DND-41 (cell line): ENCODE measurements at regions not wholly inside any gene's neighbourhood (a gene's known extent, or its start where the extent isn't known, plus 50 kb on each side); places are given as distances from the start of the nearest gene placed in this dataset.

Source experiments
- ATAC-seq: fragments of 200-7000 bp; cut with Tn5 transposase; 3 replicates; pipeline ENCODE4 v1.9.1; 2021; ENCODE audit warnings: low read depth; ENCODE audit not compliant: insufficient read depth
- DNase-seq: peaks from one replicate; pipeline ENCODE4 v3.0.0-alpha.2; 2020
- H2AFZ ChIP-seq: 2 replicates; pipeline ENCODE4 v1.6.0; 2012; ENCODE audit warnings: low read depth, low read length
- H3K27ac ChIP-seq: 2 replicates; pipeline ENCODE4 v1.5.1; 2012; ENCODE audit warnings: low read length, inconsistent platforms
- H3K27me3 ChIP-seq: fragments of 200-600 bp; sonication (generic); 2 replicates; pipeline ENCODE4 v1.6.0; 2012; ENCODE audit warnings: low read length, mild to moderate bottlenecking, inconsistent platforms; ENCODE audit not compliant: insufficient read depth, poor library complexity
- H3K36me3 ChIP-seq: 2 replicates; pipeline ENCODE4 v1.5.1; 2012; ENCODE audit warnings: low read length, inconsistent platforms; ENCODE audit not compliant: insufficient read depth
- H3K4me1 ChIP-seq: 2 replicates; pipeline ENCODE4 v1.5.1; 2012; ENCODE audit warnings: mild to moderate bottlenecking, low read length; ENCODE audit not compliant: insufficient read depth
- H3K4me2 ChIP-seq: 2 replicates; pipeline ENCODE4 v1.6.0; 2012; ENCODE audit warnings: mild to moderate bottlenecking, moderate library complexity, low read length, inconsistent platforms; ENCODE audit not compliant: insufficient read depth
- H3K4me3 ChIP-seq, 2 experiments: fragments of 200-600 bp in 1 of 2; shearing (Covaris generic) in 1 of 2; 2 replicates each; pipeline ENCODE4 v1.5.1; 2012 to 2016; ENCODE audit warnings: inconsistent platforms in 2 of 2, low read length in 2 of 2, mild to moderate bottlenecking in 2 of 2, low read depth in 1 of 2, moderate library complexity in 1 of 2
- H3K79me2 ChIP-seq: 2 replicates; pipeline ENCODE4 v1.6.0; 2012; ENCODE audit warnings: low read length, inconsistent platforms; ENCODE audit not compliant: insufficient read depth
- H3K9ac ChIP-seq: 2 replicates; pipeline ENCODE4 v1.6.0; 2012; ENCODE audit warnings: low read depth, mild to moderate bottlenecking, inconsistent platforms, low read length, moderate library complexity
- H3K9me3 ChIP-seq: 2 replicates; pipeline ENCODE4 v1.5.1; 2012; ENCODE audit warnings: low read length, moderate library complexity, mild to moderate bottlenecking, inconsistent platforms; ENCODE audit not compliant: insufficient read depth, severe bottlenecking
- H4K20me1 ChIP-seq: 2 replicates; pipeline ENCODE4 v1.6.0; 2012; ENCODE audit warnings: low read length; ENCODE audit not compliant: insufficient read depth
- EZH2 ChIP-seq: IDR thresholded peaks from 3 replicates; pipeline ENCODE4 v1.6.1; 2012; ENCODE audit warnings: borderline replicate concordance, low read depth, mild to moderate bottlenecking, moderate library complexity, low read length, inconsistent platforms; ENCODE audit not compliant: severe bottlenecking
- TF ChIP-seq, protein P1 (sequence below): IDR thresholded peaks from 2 replicates; pipeline ENCODE4 v1.5.1; 2012; ENCODE audit warnings: borderline replicate concordance, low read length, moderate library complexity, mild to moderate bottlenecking; ENCODE audit not compliant: poor library complexity, severe bottlenecking; ENCODE audit errors: extremely low read depth

DNA sequence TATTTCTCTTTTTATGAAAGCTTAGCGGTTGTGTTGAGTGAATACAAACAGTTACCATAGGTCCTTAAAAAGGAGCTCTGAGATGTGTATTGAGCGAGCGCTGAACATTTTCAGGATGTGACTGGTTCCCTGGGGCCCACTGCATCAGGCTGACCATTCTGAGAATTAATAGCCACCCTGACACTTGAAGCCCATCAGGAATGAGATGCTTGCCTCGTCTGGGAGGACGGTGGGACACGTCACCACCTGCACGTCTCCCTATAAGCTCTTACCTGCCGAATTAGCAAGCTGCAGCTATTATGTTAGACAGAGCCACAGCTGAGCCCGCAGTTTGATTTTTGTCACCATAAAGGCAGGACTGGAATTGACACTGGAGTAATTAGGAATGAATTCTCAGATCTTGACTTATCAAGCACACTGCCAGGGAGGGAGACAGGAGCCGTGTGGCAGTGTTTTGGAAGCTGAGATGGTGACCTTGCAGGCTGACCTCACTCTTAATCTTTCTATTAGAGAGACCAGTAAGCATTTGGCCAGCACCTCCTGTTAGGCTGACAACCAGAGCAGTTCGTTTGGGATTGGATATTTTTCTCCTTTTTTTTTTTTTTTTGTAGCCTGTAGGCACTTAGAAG lies 373.1 kb upstream of the WWC1 start:
- no peak for DNase-seq
- no peak for TF ChIP-seq EZH2
- TF ChIP-seq, protein P1, sequence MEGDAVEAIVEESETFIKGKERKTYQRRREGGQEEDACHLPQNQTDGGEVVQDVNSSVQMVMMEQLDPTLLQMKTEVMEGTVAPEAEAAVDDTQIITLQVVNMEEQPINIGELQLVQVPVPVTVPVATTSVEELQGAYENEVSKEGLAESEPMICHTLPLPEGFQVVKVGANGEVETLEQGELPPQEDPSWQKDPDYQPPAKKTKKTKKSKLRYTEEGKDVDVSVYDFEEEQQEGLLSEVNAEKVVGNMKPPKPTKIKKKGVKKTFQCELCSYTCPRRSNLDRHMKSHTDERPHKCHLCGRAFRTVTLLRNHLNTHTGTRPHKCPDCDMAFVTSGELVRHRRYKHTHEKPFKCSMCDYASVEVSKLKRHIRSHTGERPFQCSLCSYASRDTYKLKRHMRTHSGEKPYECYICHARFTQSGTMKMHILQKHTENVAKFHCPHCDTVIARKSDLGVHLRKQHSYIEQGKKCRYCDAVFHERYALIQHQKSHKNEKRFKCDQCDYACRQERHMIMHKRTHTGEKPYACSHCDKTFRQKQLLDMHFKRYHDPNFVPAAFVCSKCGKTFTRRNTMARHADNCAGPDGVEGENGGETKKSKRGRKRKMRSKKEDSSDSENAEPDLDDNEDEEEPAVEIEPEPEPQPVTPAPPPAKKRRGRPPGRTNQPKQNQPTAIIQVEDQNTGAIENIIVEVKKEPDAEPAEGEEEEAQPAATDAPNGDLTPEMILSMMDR = no peak
- ATAC-seq = no peak
- H3K4me2 ChIP-seq = no peak overlapping the region
- no peaks in the 10 kb centered on the region for H3K36me3 ChIP-seq
- no peaks in the 10 kb centered on the region for H4K20me1 ChIP-seq
- no peak overlapping the region for H3K27ac ChIP-seq
- H3K9ac ChIP-seq = no peak overlapping the region
- no peaks in the 10 kb centered on the region for H3K27me3 ChIP-seq
- no peaks in the 10 kb centered on the region for H3K9me3 ChIP-seq
- no peak overlapping the region for H3K4me3 ChIP-seq
- no peak overlapping the region for H2AFZ ChIP-seq
- H3K79me2 ChIP-seq = no peaks in the 10 kb centered on the region
- no peaks in the 10 kb centered on the region for H3K4me1 ChIP-seq

DNA sequence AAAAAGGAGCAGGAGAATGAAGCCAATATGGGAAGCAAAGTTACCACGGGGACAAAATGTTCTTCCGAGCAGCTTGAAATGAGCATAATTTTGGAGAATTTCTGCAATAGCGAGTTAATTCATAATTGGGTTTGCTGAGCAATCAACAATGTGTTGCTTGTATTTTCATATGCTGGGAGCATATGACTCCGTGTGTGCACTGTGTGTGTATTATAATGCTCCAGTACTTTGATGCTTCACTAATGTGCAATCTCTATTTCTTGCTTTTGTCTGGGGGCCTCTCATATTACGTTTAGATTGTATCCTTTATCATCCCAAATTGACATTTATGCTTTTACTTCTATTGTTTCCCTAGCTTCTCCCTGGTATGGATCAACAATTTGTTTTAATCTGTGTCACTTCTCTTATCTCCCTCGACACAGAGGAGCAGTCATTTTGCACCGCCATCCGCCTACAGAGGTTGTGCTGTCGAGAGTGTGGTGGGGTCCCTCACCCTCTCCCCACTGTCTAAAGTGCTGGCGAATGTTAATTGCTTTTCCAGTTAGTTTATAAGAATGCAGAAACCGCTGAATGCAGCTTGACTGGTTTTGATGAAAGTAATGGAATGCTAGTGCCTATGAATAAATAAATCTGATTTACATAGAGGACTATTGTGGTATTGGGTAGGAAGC lies 372.5 kb upstream of the WWC1 start:
- Histone ChIP-seq H3K36me3 (no peaks in the 10 kb centered on the region), H2AFZ (no peak overlapping the region), H3K4me3 (no peak overlapping the region), H3K27me3 (no peaks in the 10 kb centered on the region), H3K4me1 (no peaks in the 10 kb centered on the region), H4K20me1 (no peaks in the 10 kb centered on the region), H3K79me2 (no peaks in the 10 kb centered on the region), H3K9ac (no peak overlapping the region), H3K27ac (no peak overlapping the region), H3K4me2 (no peak overlapping the region), H3K9me3 (no peaks in the 10 kb centered on the region)
- DNase-seq (no peak), ATAC-seq (no peak)
- TF ChIP-seq EZH2 = no peak
- TF ChIP-seq, protein P1 = no peak

DNA sequence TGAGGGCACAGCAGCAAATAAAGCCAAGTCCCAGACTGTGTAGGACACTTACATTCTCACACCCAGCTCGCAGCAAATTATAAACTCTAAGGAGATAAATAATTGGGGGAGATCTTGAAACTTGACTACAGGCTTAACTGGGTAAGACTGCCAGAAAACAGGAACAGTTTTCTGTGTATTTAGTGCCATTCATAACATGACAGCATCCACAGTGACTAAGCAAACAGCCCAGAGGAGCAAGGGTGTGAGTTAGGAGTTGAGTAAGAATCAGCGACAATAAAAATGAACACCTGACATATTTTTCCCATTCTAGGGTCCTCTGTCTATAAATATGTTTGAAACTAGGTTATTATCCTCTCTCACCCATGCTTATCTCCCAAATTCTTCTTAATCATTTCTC lies 370.9 kb upstream of the WWC1 start:
- Histone ChIP-seq H3K9me3 (no peaks in the 10 kb centered on the region), H3K4me3 (no peak overlapping the region), H3K4me1 (no peaks in the 10 kb centered on the region), H3K79me2 (no peaks in the 10 kb centered on the region), H4K20me1 (no peaks in the 10 kb centered on the region), H2AFZ (no peak overlapping the region), H3K27ac (no peak overlapping the region), H3K27me3 (no peaks in the 10 kb centered on the region), H3K36me3 (no peaks in the 10 kb centered on the region), H3K4me2 (no peak overlapping the region), H3K9ac (no peak overlapping the region)
- DNase-seq = no peak
- TF ChIP-seq, protein P1 = no peak
- TF ChIP-seq EZH2 = no peak
- no peak for ATAC-seq
